ENCODE measurements at regions not wholly inside any gene's neighbourhood (a gene's known extent, or its start where the extent isn't known, plus 50 kb on each side); places are given as distances from the start of the nearest gene placed in this dataset.
"Not testable (repeated sequence)": the region's sequence is repeated elsewhere in the genome, so short reads cannot be mapped to it uniquely, and the experiment has no call there.

GRCh38 chr2:116511426-116511825 is 1303.1 kb upstream of the DDX18 start:
- CTCF ChIA-PET, result no interaction called here
- TF ChIP-seq, protein P1, sequence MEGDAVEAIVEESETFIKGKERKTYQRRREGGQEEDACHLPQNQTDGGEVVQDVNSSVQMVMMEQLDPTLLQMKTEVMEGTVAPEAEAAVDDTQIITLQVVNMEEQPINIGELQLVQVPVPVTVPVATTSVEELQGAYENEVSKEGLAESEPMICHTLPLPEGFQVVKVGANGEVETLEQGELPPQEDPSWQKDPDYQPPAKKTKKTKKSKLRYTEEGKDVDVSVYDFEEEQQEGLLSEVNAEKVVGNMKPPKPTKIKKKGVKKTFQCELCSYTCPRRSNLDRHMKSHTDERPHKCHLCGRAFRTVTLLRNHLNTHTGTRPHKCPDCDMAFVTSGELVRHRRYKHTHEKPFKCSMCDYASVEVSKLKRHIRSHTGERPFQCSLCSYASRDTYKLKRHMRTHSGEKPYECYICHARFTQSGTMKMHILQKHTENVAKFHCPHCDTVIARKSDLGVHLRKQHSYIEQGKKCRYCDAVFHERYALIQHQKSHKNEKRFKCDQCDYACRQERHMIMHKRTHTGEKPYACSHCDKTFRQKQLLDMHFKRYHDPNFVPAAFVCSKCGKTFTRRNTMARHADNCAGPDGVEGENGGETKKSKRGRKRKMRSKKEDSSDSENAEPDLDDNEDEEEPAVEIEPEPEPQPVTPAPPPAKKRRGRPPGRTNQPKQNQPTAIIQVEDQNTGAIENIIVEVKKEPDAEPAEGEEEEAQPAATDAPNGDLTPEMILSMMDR (IDR thresholded peaks at IDR 0.05), result no peak
- no peak overlapping the region for H3K27ac Mint-ChIP-seq
- intact Hi-C loops (cut with micrococcal nuclease), result no loop called here
- H3K4me3 Mint-ChIP-seq, result no peak overlapping the region
- no peaks in the 10 kb centered on the region for H3K4me1 Mint-ChIP-seq (ENCODE audit: low read depth)
- ATAC-seq, result no peak
- POLR2A ChIA-PET, result no interaction called here
- no peaks in the 10 kb centered on the region for H3K27me3 Mint-ChIP-seq
- DNase-seq, result no peak
- H3K36me3 Mint-ChIP-seq (ENCODE audit: low read depth), result no peaks in the 10 kb centered on the region
- H3K9me3 Mint-ChIP-seq, result peaks cover 19% of the 10 kb centered on the region

DNA sequence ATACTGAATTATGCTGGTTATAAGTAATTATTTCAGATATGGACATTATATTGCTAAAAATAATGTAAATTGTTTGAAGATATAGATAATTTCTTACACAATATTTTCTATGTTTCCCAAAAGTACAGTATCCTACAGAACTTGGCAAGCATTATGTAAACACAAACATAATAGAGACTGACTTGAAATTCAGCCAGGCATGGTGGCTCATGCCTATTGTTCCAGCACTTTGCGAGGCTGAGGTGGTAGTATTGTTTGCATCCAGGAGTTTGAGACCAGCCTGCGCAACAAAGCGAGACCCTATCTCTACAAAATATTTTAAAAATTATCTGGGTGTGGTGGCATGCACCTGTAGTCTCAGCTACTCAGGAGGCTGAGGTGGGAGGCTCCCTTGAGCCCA is 1300.5 kb upstream of the DDX18 start:
- Mint-ChIP-seq H3K27me3 (no peaks in the 10 kb centered on the region), H3K4me3 (no peak overlapping the region), H3K4me1 (ENCODE audit: low read depth) (no peaks in the 10 kb centered on the region), H3K9me3 (peaks cover 16% of the 10 kb centered on the region), H3K27ac (no peak overlapping the region), H3K36me3 (ENCODE audit: low read depth) (no peaks in the 10 kb centered on the region)
- POLR2A ChIA-PET, result no interaction called here
- DNase-seq (no peak), ATAC-seq (no peak)
- CTCF ChIA-PET, result interaction anchor here (1.8 kb wide), 1 partner anchor 14 kb away, joined by 4 read pairs; no protein-coding TSS in a partner anchor
- intact Hi-C loops (cut with micrococcal nuclease), result no loop called here
- TF ChIP-seq, protein P1 (IDR thresholded peaks at IDR 0.05), result no peak

GRCh38 chr2:116517936-116518335 is 1296.6 kb upstream of the DDX18 start:
- no peak for ATAC-seq
- no peak for DNase-seq
- H3K4me3 Mint-ChIP-seq, result no peak overlapping the region
- H3K27me3 Mint-ChIP-seq, result no peaks in the 10 kb centered on the region
- TF ChIP-seq, protein P1 (IDR thresholded peaks at IDR 0.05), result no peak
- H3K27ac Mint-ChIP-seq, result no peak overlapping the region
- H3K9me3 Mint-ChIP-seq, result peaks cover 12% of the 10 kb centered on the region
- H3K4me1 Mint-ChIP-seq (ENCODE audit: low read depth), result no peaks in the 10 kb centered on the region
- intact Hi-C loops (cut with micrococcal nuclease), result no loop called here
- H3K36me3 Mint-ChIP-seq (ENCODE audit: low read depth), result no peaks in the 10 kb centered on the region
- ChIA-PET POLR2A (no interaction called here), CTCF (no interaction called here)

- H3K27ac Mint-ChIP-seq, result no peak overlapping the region
- no peaks in the 10 kb centered on the region for H3K36me3 Mint-ChIP-seq (ENCODE audit: low read depth)
- CTCF ChIA-PET, result no interaction called here
- DNase-seq (no peak), ATAC-seq (no peak)
- H3K4me3 Mint-ChIP-seq, result no peak overlapping the region
- TF ChIP-seq, protein P1 (IDR thresholded peaks at IDR 0.05), result no peak
- intact Hi-C loops (cut with micrococcal nuclease), result no loop called here
- no peaks in the 10 kb centered on the region for H3K27me3 Mint-ChIP-seq
- peaks cover 16% of the 10 kb centered on the region for H3K9me3 Mint-ChIP-seq
- POLR2A ChIA-PET, result no interaction called here
- no peaks in the 10 kb centered on the region for H3K4me1 Mint-ChIP-seq (ENCODE audit: low read depth)
Measured at GRCh38 chr2:116537811-116538210, 1276.7 kb upstream of the DDX18 start.

DNA sequence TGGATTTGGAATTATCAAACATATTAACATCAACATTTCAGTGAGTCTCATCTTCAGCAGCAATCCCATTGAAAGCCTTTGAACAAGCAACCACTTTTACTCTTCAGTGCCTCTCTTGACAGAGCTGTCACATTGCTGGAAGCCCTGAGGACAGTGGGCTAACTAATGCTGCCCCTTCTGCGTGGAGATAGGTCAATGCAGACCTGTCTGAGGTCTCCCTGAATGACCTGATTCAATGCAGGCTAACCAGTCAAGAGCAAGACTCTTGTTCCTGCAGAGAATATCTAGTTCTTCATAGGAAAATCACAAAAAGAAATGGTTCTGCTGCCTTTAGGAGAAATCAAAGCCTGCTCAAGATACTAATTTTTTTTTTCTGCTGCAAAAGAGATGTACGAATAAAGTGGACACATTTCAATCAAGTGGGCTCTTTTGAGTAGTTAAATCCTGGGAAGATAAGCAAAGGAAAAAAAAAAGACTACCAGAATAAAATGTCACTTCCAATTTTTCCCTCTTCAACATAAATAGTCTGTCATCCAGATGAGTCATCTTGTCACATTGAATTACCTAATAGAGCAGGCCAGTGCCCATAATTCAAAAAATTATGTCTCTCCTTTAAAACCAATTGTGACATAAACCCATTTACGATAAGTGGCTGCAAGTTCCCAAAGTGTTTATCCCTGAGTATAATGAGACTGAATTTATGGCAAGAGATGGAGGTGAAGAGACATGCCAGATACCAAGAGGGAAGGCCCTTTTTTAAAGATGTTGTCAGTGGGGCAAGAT is 1269.0 kb upstream of the DDX18 start:
- intact Hi-C loops (cut with micrococcal nuclease), result no loop called here
- Mint-ChIP-seq H3K9me3 (peaks cover 12% of the 10 kb centered on the region), H3K4me3 (no peak overlapping the region), H3K27me3 (no peaks in the 10 kb centered on the region), H3K4me1 (ENCODE audit: low read depth) (no peaks in the 10 kb centered on the region), H3K27ac (no peak overlapping the region), H3K36me3 (ENCODE audit: low read depth) (no peaks in the 10 kb centered on the region)
- POLR2A ChIA-PET, result no interaction called here
- ATAC-seq (no peak), DNase-seq (no peak)
- CTCF ChIA-PET, result no interaction called here
- TF ChIP-seq, protein P1 (IDR thresholded peaks at IDR 0.05), result no peak

DNA sequence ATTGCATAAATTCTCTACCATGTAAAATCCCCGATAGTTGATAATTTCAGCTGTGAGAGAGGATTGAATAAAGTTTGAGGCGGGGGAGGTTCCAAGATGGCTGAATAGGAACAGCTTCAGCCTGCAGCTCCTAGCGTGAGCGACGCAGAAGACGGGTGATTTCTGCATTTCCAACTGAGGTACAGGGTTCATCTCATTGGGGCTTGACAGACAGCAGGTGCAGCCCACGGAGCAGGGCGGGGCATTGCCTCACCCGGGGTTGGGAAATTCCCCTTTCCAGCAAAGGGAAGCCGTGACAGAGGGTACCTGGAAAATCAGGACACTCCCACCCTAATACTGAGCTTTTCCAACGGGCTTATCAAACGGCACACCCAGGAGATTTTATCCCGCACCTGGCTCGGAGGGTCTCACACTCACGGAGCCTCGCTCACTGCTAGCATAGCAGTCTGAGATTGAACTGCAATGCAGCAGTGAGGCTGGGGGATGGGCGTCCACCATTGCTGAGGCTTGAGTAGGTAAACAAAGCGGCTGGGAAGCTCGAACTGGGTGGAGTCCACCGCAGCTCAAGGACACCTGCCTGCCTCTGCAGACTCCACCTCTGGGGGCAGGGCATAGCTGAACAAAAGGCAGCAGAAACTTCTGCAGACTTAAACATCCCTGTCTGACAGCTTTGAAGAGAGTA is 1261.6 kb upstream of the DDX18 start:
- H3K4me1 Mint-ChIP-seq (ENCODE audit: low read depth); H3K36me3 Mint-ChIP-seq (ENCODE audit: low read depth); DNase-seq; H3K27ac Mint-ChIP-seq; H3K27me3 Mint-ChIP-seq; POLR2A ChIA-PET; H3K4me3 Mint-ChIP-seq; ATAC-seq; CTCF ChIA-PET; intact Hi-C loops (cut with micrococcal nuclease): not testable (repeated sequence)
- H3K9me3 Mint-ChIP-seq, result peaks cover 18% of the 10 kb centered on the region
